HG02642 (cell line): ENCODE measurements at regions not wholly inside any gene's neighbourhood (a gene's known extent, or its start where the extent isn't known, plus 50 kb on each side); places are given as distances from the start of the nearest gene placed in this dataset.
A peak's percentile ranks its signal among the peaks of the same experiment; 100 is the strongest.
"Not testable (repeated sequence)": the region's sequence is repeated elsewhere in the genome, so short reads cannot be mapped to it uniquely, and the experiment has no call there.

Source experiments
- ATAC-seq: cut with Tn5 transposase; IDR thresholded peaks from one replicate; pipeline ENCODE4 v1.9.1; 2021; ENCODE audit warnings: mild to moderate bottlenecking; ENCODE audit not compliant: unreplicated experiment, poor library complexity

GRCh38 chr3:153928851-153929250, 192.3 kb upstream of the ARHGEF26 start:
- no peak for ATAC-seq

- ATAC-seq = not testable (repeated sequence)
These were observed 187.7 kb upstream of the ARHGEF26 start for GRCh38 chr3:153933481-153933880.

GRCh38 chr3:153944084-153944483, 177.1 kb upstream of the ARHGEF26 start:
- ATAC-seq = no peak

- no peak for ATAC-seq
These were observed 169.9 kb upstream of the ARHGEF26 start for GRCh38 chr3:153951276-153951675.

- ATAC-seq = no peak
These were observed 169.1 kb upstream of the ARHGEF26 start for GRCh38 chr3:153952091-153952490.

GRCh38 chr3:153956613-153957012, 164.6 kb upstream of the ARHGEF26 start:
- ATAC-seq = no peak

GRCh38 chr3:153957421-153957820, 163.8 kb upstream of the ARHGEF26 start:
- ATAC-seq = no peak

GRCh38 chr3:153958635-153959595, 162.3 kb upstream of the ARHGEF26 start:
- no peak for ATAC-seq

- ATAC-seq = no peak
These were observed 160.6 kb upstream of the ARHGEF26 start for GRCh38 chr3:153960458-153961074.

- ATAC-seq = no peak
These were observed 159.7 kb upstream of the ARHGEF26 start for GRCh38 chr3:153961494-153961893.

- ATAC-seq = no peak
These were observed 158.2 kb upstream of the ARHGEF26 start for GRCh38 chr3:153963012-153963411.

GRCh38 chr3:153967260-153967659, 153.9 kb upstream of the ARHGEF26 start:
- ATAC-seq = peak; percentile 44

- ATAC-seq = peak; percentile 38
These were observed 151.1 kb upstream of the ARHGEF26 start for GRCh38 chr3:153970047-153970446.

GRCh38 chr3:153970741-153971347, 150.3 kb upstream of the ARHGEF26 start:
- no peak for ATAC-seq

- peak; percentile 68 for ATAC-seq
These were observed 148.3 kb upstream of the ARHGEF26 start for GRCh38 chr3:153972862-153973261.

GRCh38 chr3:153973722-153974265, 147.4 kb upstream of the ARHGEF26 start:
- peak; percentile 54 for ATAC-seq

GRCh38 chr3:153974614-153975013, 146.6 kb upstream of the ARHGEF26 start:
- ATAC-seq = peak; percentile 29

- no peak for ATAC-seq
These were observed 144.2 kb upstream of the ARHGEF26 start for GRCh38 chr3:153976891-153977554.

- ATAC-seq = no peak
These were observed 143.2 kb upstream of the ARHGEF26 start for GRCh38 chr3:153978006-153978405.
